Right renal pelvis (tissue), 4 donors: ENCODE measurements at regions not wholly inside any gene's neighbourhood (a gene's known extent, or its start where the extent isn't known, plus 50 kb on each side); places are given as distances from the start of the nearest gene placed in this dataset.
A peak's percentile ranks its signal among the peaks of the same experiment; 100 is the strongest.

Source experiments
- DNase-seq, 4 donors: peaks; one replicate each; pipeline ENCODE4 v3.0.0-alpha.2; 2013; ENCODE audit warnings: low read depth in 4 of 4, low spot score in 3 of 4, missing footprints in 1 of 4

DNA sequence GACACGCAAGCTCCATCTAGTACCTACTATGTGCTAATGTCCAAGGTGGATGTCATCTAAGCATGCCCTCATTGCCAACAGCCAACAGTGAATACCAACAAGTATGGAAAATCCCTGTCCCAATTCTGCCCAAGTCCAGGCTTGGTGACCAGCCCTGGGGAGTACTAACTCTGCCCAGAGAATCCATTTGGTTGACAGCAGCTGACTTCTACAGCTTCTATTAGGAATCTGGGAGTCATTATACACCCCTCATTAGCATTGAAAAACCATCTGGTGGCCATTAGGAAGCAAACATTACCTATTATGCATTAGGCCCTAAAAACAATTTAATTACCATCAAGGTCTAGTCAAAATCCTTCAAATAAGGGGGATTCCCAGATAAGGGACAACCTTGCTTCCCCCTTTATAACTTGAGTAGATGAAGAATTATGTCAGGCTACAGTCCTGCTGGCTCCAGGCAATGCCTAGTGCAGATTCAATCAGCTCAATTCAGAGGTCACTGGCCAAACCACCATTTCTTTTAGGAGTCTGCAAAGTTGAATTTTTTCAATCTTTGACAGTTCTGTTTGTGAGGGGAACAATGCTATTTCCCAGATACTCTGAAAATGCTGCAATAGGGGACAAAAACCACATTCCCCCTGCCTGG is 228.0 kb upstream of the LDB2 start:
- no peak for DNase-seq

DNA sequence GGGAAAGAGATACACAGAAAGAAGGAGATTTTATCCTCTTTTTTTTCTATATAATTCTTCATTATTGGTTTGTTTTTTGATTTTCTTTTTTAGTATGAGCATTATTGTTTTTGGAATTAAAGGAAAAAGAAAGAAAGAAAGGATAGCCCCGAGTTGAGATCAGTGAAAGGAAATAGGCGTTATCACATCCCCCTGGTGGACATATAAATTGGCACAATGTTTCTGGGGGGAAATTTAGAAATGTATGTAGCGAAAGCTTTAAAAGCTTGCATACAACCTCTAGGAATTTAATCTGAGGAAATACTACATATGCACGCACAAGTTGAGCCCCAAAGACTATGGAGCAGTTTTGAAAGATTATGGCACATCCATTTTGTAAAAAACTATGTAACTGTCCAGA is 226.3 kb upstream of the LDB2 start:
- no peak for DNase-seq

DNA sequence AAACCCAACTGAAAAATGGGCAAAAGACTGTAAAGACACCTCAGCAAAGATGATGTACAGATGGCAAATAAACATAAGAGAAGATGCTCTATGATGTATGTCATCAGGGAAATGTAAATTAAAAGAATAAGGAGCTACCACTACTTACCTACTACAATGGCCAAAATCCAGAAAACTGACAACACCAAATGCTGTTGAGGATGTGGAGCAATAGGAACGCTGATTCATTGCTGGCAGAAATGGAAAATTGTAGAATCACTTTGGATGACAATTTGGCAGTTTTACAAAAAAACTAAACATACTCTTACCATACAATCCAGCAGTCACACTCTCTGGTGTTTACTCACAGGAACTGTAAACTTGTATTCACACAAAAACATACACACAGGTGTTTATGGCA is 222.3 kb upstream of the LDB2 start:
- no peak for DNase-seq

DNA sequence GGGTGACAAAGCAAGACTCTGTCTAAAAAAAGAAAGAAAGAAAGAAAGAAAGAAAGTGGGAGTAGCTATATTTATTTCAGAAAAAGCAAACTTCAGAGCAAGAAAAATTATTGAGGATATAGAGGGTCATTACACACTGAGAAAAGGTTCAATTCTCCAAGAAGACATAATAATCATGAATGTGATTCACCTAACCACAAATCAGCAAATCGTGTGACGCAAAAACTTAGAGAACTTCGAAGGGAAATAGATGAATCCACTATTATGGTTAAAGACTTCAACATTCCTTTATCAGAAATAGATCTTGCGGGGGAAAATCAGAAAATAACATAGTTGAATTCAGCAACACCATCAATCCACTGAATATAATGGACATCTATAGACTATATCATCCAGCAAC is 219.3 kb upstream of the LDB2 start:
- DNase-seq, result no peak

DNA sequence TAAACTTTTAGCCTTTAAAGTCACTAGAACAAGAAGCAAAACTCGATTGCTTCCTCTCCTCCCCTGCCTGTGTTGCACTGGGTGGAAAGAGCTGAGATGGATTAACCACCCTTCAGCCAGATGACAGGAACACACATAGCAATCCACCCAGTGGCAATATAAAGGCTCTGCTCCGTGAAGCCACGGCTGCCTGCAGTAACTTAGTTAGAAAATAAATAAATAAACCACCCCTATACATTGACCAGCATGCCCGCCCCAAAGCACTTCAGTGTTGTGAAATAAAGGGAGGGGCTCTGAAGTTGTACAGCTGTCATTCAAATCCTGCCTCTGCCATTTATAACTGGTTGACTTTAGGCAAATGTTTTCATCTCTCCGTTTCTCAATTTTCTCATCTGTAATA is 217.1 kb upstream of the LDB2 start:
- no peak for DNase-seq

DNA sequence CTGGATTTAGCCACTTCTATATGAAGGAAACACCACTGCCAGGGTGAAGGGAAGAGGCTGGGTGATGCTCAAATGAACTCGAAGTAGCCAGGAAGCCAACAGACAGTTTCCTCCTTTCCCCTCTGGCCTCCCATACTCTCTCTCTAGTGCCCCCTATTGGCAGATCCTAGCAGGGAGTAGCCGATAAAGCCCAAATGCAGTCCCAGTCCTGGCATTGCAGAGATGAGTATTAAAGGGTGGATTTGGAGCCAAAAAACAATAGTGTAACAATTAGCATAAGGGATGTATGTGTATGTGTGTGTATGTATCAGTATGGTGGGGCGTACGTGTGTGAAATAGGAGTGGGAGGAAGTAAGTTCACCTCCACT is 213.8 kb upstream of the LDB2 start:
- DNase-seq, result peak in 1 of 4 donors; percentile 5

DNA sequence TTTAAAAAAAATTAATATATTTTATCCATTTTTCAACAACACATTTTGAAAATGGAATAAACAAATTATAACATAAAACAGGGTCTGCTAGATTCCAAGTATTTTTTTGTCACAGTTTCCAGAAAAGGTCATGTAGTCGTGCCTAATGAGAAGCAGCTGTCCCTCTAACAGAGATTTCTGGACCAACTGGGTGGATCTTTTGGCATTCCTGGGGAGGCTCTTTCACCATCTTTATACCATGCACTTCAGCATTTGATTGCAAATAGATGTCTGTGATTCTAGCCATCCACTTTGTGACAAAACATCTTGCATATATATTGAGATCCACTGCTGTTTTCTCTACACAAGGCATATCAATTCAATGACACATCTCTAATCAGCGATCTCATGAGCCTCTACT is 210.7 kb upstream of the LDB2 start:
- DNase-seq, result no peak

DNA sequence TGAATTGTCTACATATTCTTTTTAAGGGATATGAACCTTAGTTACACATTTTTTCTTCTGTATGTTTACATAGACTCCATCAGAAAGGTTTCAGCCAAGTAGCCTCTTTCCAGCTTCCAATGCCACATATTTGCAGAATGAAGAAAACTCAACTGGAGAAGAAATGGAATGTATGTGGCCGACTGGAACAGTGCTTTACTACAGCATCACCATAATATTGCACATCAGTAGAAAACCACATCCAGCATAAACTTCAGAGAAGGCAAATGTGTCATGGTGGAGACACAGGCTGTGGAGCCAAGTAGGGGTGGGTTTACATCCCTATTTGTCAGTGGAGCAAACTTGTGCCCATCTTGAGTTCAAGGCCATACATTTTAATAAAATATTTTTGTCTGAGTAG is 204.8 kb upstream of the LDB2 start:
- DNase-seq, result no peak

DNA sequence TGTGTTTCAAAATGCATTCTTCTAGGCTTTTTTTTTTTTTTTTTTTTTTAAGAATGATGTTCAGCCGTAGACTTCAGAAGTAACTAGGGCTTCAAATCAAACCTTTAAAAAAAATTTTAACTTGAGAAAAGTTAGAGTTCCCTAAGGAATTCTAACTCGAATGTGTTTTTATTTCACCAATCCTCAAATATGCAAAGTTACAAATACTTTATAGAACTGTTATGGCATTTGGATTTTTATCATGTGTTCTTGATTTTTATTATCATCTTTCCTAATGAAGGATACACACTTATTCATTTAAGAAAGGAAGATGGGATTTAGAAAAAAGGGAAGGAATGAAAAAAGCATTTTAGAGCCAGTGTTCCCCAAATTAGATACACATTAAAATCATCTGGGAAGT is 200.6 kb upstream of the LDB2 start:
- no peak for DNase-seq

DNA sequence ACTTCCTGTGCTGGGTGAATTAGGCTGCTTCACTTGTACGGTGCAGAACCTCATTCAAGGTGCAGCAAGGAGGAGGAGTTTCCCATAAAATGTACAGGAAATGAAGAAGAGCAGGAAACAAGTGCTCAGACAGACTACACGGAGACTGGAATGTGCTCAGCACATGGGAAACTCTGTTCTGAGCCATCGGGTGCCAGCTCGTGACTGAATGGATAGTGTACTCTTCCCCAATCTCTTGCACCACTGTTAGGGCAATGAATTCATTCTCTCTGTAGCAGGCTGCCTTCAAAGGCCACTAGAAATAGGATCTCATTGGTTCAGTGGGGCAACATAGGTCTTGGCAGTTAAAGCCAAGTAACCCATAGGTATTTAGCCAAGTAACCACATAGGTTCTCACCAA is 200.0 kb upstream of the LDB2 start:
- no peak for DNase-seq

DNA sequence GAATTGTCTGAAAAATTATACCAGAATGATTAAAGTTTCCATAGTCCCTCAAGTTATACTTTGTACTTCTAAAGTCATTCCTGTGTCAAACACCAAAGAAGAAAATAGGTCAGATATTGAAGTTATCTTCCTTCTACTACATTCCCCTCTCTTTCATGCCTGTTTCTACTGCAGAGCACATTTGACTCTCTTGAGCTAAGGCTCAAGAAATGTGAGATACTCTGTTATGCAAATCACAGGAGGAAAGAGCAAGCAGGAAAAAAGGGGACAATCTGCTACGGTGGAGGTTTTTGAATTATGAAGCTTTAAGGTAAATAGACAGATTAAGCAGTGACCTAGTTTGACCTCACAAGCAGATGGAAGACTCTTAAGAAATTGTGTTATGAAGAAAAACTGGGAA is 198.9 kb upstream of the LDB2 start:
- no peak for DNase-seq

DNA sequence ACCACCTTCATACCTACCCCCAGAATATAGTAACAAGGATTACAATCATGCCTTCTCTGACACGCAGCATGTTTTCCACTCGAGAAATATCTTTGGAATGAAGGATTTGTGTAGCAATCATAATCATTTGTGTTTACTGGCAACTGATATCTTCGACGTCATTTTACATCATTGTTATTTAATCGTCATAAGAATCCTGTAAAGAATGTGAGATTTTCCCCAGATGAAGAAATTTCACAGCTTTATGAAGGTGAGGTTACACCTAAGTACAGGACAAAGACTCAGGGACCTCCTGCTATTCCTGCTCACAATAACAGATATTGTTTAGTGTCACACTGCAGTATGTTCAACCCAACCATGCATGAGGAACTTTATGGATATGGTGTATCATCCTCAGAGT is 198.2 kb upstream of the LDB2 start:
- DNase-seq, result no peak

DNA sequence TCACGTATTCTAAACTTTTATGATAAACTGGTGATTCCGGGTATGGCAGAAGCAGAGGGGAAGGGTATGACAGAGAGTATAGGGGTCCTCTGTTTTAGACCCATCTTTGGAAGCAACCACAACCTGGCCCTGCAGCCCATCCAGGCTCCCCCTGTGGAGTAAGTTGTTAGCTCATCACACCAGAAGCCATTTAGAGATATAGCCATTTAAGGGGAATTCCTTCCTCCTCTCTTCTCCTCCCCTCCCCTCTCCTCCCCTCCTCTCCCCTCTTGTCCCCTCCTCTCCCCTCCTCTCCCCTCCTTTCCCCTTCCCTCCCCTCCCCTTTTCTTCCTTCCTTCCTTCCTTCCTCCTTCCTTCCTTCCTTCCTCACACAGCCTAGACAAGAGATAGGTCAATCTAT is 197.3 kb upstream of the LDB2 start:
- no peak for DNase-seq

DNA sequence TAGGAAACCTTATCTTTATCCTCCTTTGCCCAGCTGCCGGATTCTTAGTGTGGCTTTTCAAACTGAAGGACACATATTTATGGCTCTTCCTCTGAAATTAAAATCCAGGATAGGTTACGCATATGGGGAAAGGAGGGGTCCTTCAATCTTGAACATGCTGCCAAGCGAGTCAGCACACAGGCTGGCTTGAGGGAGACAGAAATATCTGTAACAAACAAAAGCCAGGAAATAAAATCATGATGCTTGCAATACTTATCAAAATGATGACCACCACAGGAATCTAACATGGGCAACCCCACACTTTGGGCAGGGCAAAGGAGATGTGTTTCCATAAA is 196.4 kb upstream of the LDB2 start:
- no peak for DNase-seq

DNA sequence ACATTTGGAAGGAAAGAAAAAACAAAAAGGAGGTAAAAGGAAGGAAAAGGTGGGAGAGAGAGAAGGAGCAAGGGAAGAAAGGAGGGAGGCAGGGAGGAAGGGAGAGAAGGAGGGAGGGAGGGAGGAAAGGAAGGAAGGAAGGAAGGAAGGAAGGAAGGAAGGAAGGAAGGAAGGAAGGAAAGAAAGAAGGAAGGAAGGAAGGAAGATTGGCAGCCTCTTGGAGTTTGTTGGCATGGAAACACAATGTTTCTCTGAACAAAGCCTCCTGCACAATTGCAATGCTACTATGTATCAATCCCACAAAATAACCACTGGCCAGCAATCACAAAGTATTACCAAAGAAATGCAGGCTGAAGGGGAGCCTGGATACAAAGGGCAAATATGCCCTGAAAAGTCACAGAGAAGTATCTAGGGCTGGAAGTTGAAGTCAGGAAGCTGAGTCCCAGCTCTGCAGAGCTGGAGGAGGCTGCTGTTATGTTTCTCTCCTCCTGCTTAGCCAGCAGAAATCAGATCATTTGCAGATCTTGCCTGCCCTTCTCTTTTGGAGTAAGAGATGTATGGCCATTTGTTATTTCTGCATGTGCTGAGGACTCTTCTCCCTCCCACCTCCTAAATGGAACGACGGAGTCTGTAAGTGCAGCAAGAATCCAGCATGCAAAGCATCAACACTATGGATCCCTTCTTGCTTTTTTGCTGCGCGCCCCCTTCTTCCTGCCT is 195.9 kb upstream of the LDB2 start:
- no peak for DNase-seq

DNA sequence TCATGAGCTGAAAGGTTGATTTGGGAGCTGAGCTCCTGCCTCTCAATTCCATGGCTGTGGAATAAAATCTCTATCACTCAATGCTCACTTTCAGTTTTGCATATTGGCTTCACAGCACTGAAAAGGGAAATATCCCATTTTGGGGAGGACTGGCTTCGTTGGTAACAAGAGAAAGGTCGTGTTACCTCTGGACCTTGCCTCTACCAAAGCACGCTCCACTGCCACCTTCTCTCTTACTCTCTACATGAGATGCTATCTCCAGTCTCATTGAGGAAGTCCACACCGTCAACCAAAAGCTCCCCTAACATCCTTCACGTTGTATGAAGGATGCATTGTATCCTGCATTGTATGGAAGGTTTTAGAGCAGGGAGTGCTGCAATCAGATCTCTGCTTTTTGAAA is 195.0 kb upstream of the LDB2 start:
- DNase-seq, result no peak

DNA sequence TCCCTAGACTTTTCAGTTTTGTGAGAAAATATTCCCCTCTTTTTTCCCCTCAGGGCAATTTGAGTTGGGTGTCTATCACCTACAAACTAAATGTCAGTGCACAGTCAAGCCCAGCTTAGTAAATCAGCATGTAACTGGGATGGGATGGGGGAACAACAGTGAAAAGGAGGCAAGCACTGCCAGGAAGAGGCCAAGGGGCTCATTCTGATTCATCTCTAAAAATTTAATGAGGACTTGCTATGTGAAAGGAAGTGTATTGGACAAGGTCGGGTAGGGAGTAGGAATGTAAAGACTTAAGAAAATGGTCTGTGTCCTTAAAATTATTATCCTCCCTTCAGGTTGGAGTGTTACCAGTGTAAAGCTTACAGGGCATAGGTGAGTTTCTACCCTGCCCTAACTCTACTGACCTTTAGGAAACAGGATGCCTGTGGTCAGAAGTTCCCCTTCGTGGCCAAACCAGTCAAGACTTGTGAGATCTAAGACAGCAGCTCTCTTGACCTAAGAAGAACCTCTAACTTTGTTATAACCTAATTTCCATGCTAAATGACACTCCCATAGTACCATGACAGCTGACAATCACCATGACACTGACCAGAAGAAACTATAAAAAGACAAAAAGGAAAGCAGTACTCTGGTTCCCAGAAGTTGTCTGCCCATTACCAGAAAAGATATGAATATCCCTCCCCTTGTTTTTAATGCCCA is 194.4 kb upstream of the LDB2 start:
- DNase-seq, result no peak

DNA sequence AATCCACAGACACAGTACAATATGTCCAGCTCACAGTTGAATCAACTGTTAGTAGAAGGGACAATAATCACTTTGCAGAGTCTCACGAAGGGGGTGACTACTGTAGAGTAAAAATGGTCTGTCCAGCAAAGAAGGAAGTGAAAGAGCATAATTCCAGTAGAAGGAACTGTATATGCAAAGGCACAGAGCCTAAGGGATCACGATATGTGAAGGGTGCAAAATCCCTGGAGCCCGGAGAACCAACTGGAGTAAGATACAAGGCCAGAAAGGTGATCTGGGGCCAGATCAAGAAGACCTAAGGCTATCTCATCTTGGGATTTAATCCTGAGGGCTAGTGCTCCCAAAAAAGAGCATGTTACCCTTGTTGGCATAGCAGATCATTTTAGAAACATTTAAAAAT is 192.7 kb upstream of the LDB2 start:
- no peak for DNase-seq

DNA sequence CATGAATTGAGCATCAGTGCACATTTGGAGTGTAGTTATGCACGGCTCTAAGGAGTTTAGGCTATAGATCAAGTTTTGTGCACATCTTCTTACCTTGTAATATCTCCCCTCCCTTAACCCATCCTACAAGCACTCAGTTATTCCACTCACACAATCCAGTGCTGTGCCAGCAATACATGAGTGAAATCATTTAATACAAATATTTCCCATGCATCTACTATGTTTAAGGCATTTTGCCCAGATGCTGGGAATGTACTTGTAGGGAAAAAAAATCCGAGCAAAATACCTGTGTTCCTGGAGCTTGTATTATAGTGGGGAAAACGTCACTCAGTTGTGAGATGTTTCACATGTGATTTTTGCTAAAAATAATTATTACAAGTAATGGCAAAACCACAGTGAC is 191.6 kb upstream of the LDB2 start:
- no peak for DNase-seq

DNA sequence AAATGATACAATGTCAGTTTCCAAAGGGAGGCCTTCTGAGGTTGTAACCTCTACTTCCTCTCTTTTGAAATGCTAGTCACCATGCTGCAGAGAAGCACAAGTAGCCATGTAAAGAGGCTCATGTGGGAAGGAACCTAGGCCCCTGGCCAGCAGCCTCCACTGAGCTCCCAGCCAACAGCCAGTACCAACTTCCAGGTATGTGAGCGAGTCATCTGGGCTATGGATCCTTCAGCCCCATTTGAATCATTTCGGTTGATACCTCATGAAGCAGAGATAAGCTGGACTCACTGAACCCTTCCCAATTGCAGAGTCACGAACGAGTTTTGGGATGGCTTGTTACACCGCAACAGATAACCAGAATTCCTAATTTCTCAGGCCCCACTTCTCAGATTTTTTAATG is 187.0 kb upstream of the LDB2 start:
- no peak for DNase-seq

DNA sequence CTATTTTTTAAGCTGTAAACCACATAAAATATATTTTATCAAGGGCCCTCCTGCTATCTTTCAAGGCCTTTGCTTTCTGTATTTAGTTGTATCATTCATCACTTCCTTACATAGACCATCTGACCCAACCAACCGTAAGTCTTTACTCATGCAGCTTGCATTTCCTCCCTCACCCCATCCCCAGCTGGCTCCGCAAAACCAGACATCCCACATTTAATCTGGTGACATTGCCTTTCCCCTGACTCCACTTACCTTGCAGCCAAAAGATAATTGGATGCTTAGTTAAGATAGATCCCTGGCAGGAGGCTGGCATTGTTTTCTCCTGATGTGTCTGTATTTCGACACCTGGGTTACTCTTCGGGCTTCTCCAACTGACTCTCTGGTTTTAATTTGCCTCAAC is 183.7 kb upstream of the LDB2 start:
- no peak for DNase-seq

DNA sequence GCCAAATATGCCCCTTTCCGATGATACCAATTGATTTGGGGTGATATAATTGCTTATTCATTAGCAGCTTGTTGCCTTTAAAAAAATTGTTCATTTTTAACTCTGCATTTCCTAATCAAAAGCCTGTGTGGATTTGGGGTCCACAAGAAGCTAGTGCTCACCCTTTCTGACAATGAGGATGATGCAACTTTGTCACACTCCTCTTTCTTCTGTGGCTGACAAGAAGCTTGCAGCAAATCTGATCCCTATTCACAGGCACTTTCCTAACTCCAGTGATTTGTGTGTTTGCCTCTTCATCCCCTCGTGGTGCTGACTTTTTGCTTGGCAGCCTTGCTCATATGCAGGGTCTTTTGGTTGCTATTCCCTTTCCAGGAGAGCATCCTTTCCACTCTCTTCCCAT is 182.7 kb upstream of the LDB2 start:
- DNase-seq, result no peak
